ENCODE measurements at regions not wholly inside any gene's neighbourhood (a gene's known extent, or its start where the extent isn't known, plus 50 kb on each side); places are given as distances from the start of the nearest gene placed in this dataset.

DNA sequence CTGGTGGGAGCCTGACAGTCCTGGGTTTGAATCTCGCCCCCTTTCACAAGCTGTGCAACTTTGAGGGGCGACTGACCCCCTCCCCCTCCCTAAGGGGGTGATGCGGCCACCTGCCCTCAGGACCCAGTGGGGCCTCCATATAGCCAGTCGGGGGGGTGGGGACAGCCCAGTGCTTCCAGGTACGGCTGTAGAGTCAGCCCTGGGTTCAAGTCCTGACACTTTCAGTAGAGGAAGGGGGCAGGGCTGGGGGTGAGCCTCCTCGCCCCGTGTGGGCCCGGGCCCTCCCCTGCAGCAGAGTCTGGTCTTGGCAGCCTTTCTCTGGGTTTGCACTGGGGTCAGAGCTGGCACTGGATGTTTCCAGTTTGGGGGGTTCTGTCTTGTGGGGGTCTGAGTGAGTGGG is 216.3 kb downstream of the C9orf50 start:
- TF ChIP-seq, protein P1, sequence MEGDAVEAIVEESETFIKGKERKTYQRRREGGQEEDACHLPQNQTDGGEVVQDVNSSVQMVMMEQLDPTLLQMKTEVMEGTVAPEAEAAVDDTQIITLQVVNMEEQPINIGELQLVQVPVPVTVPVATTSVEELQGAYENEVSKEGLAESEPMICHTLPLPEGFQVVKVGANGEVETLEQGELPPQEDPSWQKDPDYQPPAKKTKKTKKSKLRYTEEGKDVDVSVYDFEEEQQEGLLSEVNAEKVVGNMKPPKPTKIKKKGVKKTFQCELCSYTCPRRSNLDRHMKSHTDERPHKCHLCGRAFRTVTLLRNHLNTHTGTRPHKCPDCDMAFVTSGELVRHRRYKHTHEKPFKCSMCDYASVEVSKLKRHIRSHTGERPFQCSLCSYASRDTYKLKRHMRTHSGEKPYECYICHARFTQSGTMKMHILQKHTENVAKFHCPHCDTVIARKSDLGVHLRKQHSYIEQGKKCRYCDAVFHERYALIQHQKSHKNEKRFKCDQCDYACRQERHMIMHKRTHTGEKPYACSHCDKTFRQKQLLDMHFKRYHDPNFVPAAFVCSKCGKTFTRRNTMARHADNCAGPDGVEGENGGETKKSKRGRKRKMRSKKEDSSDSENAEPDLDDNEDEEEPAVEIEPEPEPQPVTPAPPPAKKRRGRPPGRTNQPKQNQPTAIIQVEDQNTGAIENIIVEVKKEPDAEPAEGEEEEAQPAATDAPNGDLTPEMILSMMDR (conservative IDR thresholded peaks at IDR 0.05; ENCODE audit: low read depth, low read length) = no peak
- no peak for TF ChIP-seq EZH2 (IDR thresholded peaks at IDR 0.05; ENCODE audit: borderline replicate concordance, low read depth, low read length, poor library complexity, severe bottlenecking)
